DMS53 treated with DMSO at 0.1 percent for 48 hours (cell line): ENCODE measurements at regions not wholly inside any gene's neighbourhood (a gene's known extent, or its start where the extent isn't known, plus 50 kb on each side); places are given as distances from the start of the nearest gene placed in this dataset.

Source experiments
- DNase-seq: peaks from one replicate; lab custom pipeline; 2025; ENCODE audit not compliant: unreplicated experiment; lab: John Stamatoyannopoulos, UW

DNA sequence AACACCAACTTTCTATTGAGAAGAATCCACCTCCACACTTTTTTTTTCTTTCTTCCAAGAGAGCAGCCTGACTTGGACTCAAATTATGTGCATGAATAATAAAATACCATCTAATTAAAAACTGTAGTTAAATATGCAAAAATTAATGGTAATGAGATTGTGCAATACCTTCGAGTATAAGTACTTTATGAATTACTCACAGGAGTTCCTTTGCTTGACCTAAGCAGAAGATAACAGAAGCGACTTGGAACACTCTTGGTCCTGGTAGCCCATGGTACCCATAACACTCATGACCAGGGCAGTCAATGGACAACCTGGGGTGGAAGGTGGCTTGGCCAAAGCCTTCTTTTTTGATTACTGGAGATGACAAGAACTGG, 203.5 kb upstream of the IRX3 start:
- DNase-seq: no peak

DNA sequence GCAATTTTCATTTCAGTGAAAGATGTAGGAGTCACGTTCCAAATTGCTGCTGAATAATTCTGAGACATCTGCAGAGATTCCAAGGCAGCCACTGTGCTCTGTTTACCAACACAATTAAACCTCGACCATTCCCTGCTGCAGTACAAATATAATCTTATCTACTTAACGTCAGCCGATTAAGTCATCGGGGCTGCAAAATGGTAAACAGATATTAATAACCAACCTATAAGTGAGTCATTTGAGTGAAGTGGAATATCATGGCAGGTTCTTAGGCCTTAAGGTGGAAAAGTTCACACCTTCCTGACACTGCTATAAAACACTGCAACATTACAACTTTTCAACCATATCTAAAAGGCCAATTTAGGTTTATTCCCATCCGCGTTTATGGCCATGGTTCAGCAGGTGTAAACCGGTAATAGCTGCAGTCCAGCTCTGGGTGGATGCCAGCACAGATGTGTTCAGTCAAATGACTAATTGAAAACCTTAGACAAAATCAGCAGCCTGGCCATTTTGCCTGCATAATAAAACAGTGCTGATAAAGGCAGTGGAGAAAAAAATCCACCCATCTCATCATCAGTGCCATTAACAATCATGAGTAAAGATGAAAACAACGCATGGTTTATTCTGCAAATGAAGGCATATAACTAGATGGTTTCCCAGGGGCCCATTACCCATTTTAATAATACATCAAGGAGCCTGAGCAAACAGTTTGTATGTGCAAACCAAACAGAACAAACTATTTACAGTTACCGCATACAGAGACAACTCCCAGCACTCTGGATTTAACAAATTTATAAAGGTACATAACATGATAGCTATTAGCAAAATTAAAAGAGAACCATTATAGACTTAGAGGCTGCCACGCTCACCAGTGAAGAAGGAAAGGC, 202.9 kb upstream of the IRX3 start:
- no peak for DNase-seq

DNA sequence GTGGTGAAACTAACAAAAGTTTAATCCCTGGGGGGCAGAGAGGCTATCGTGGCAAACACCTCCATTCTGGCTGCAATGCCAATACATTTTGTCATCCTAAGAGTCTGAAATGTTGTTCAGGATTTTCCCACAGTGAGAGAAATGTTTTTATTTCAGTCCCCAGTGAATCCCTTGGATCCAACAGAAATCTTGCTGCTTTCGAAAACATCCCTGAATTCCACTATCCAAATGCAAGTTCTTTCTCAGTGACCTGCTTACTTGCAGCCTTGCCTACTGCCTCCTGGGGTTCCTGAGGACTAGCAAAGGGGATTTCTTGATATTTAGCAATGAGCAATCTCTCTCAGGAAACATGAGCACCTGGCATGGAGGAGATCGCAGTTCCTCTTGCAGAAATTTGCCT, 202.1 kb upstream of the IRX3 start:
- no peak for DNase-seq

DNA sequence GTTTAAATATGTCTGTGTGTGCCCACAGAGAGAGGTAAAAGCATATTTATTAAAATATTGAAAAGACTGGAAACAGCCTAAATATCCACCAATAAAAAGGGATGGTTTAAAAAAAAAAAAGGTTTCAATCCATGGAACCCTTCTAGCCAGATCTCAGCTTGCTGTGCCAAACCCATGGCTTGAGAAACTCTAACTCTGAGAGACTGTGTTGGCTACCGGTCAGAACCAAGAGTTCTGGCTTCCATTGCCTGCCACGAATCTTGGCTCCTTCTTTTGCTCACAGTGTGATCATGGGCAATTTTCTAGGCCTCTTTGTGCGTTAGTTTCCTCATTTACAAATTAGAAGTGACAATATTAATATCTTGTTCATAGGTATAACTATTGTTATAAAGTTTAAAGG, 201.3 kb upstream of the IRX3 start:
- DNase-seq: no peak

DNA sequence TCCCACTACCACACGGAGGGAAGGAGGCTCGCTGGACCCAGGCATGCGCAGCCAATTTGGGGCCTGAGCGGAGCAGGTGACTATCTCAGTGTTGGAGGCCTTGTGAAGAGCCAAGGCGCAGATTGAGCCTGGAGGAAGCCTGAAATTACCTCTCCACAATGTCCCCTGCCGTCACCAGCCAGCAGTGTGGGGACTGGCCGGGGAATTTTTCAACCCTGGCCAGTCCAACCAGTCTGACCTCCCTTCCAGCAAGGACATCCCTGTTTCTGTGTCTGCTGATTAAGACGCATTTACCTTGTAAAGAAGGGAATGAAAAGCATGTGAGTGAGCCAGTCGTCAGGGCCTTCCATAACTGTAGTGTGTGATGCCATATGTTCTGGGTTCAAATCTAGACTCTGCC, 198.1 kb upstream of the IRX3 start:
- no peak for DNase-seq

DNA sequence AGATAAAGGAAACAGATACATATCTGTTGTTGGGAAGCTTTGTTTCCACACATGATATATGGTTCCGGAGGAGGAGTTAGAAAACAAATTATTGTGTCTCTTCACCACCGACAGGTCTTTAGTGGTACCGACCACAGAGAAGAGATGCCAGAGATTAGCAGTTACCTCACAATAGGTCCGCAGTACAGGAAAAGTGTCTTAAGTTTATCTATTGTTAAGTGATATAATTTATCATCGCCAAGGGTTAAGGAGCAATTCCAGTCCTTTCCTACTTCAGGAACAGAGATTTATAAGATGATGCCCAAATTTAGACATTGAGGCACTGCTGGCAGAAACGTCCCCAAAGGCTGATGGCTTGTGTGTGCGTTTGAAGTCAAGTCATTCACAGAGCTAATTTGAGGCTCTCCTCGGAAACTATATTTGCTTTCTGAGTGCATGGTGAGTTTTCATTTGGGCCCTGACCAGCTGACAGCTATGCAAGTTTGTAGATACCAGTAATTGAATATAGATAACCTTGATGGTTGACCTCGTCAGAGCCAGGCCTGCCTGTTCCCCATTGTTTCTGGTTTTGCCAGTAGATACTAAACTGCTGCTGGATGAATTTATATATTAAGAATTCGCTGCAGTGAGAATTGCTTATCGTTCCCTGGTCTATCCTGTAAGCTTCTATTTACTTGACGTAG, 196.4 kb upstream of the IRX3 start:
- no peak for DNase-seq

DNA sequence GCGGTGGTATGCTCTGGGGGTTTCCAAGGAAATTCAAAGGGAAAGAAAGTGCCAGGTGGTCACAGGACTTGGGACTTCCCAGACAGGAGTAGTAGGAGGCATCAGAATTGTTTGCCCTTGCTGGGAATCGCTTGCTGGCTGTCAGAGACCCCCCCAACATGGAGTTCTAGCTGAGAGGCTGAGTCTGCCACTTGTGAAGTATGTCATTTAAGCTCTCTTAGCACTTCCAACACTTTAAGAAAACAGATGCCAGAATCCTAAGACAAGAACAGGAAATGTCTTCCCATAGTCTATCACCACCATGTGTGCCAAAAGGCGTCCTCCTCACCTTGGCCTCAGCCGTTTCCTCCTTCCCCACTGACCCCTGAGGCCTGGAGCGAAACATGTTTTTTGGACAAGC, 193.8 kb upstream of the IRX3 start:
- DNase-seq: no peak

DNA sequence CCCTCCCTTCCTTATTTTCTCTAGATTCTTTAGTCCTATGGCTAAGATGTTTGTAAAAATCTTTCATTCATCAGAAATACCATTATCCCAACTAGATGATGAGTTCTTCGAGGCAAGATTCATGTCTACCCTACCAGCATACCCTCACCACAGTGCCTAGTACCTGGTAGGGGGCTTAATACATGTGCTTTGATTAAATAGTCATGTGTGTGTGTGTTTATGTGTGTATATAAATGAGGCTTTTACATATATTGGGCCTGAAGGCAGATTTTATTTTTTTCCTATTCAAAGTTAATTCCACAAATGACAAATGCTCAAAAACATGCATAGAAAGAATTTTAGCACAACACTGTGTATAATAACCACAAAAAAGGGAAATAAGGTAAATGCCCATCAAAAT, 193.0 kb upstream of the IRX3 start:
- no peak for DNase-seq

DNA sequence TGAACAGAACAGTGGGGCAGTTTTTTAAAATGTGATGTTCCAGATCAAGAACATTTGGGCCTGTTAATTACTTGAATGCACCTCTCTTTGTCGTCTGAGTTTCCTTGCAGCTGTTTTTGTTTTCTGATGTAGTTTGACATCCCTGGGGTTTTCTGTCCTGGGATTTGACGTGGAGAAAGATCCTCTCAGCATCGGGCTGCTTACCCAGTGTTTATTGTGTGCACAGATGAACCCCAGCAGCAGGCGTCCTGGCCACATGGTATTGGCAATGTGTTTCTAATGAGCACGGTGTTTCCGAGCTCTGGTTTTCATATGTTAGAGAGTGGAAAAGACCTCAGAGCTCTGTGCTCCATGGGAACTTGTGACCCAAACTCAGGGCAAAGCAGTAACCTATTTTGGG, 191.1 kb upstream of the IRX3 start:
- DNase-seq: no peak

DNA sequence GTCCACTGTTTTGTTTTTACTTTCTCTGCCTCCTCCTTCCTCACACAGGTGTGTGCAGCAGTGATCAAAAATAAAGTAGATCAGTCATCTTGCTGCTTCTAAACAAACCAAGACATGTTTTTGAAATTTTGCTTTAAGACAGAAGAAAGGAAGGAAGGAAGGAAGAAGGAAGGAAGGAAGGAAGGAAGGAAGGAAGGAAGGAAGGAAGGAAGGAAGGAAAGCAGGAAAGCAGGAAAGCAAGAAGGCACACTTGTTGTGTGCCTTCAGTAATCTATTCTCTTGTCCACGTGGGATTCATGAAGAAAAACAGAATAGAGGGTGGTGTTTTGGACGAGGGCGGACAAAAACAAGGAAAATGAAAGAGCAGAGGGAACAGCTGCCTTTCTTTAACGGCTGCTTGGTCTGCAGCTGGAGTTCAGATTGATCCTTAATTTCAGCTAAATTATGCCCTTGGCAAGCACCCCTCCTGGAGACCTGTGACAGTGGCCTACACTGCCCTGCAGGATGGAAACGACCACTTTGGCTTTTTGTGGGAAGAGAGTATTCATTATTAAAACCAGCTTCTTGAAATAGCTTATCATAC, 188.5 kb upstream of the IRX3 start:
- DNase-seq: no peak

DNA sequence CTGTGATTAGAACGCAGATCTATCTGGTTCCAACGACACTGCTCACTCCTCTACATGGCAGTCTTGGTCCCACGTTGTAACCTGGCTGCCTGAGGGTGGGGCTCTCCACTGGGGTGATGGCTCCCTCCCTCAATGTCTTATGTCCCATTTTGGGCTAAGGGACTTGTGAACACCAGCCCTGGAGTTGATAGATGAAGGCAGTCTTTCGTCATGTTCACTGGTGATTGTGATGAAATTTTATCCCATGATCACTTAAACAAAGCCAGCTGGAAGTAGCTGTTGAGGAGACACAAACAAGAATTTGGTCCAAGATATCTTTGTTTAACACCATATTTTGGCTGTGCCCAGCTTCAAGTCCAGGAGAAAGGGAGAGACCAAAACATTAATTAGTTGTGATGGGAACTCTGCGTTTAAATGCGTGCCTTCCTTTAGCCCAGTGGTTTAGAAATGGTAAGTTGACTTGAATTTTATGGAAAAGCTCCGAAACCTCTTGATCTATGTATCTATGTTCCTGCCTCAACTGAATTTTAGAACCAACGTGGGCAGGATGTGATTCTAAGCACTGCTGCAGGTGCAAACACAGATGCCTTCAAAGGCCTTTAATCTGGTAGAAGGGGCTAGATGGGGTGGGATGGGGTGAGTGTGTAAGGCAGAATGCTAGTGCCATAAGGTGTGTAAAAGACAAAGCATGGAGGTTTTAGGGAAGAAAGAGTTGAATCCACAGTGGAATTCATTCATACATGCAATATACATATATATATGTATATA, 186.8 kb upstream of the IRX3 start:
- no peak for DNase-seq

DNA sequence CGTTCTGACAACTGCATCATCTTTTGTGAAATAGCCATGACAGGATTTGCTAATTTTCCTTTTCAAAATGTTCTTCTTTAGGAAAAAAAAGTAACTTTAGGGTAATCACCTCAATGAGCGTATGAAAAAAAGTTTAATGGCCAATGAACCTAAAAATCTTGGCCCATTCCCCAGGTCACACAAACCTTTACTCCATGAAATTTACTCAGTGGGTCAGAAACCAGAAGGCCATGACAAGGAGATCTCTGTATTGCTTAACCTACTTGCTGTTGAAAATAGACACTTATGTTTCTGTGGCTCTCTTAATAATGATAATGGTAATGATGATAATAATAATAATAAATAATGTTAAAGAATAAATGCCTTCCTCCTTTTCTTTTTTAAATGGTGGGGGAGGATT, 180.8 kb upstream of the IRX3 start:
- DNase-seq: no peak

DNA sequence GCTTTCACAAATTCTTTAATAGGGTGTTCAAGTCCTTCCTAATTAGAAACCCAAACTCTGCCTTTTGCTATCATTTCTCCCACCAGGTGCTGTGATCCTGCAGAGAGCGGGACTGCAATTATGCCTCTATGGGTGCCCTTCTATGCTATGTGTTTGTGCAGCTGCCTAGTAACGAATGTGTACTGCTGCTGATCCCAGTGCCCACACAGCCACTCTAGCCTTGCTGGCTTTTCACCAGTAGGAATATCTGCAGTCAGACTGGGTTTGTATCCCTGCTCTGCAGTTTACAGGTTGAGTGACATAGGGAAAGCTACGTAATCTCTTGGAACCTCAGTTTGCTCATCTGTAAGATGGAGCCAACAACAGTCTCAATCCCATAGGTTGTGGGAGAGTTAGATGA, 179.6 kb upstream of the IRX3 start:
- no peak for DNase-seq

DNA sequence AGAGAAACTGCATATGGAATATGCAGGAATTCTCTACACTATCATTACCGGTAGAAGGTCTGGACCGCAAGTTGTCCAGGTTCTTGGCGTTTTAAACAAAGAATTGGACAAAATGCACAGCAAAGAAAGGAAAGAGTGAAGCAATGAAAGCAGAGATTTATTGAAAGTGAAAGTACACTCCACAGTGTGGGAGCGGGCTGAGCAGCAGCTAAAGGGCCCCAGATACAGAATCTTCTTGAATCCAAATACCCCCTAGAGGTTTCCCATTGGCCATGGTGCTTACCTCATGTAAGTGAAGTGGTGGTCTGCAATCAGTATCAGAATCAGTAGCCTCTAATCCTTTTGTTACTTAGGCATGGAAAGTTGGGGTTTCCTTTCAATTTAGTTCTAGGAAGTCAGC, 178.5 kb upstream of the IRX3 start:
- no peak for DNase-seq

DNA sequence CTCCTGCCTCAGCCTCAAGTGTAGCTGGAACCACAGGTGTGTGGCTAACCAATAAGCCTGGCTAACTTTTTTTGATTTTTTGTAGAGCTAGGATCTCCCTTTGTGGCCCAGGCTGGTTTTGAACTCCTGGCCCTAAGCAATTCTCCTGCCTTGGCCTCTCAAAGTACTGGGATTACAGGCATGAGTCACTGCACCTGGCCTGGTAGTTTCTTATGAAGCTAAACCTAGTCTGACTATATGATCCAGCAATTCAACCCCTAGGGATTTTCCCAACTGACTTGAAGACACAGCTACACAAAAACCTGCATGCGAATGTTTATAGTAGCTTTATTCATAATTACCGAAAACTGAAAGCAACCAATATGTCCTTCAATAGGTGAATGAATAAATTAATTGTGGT, 176.2 kb upstream of the IRX3 start:
- no peak for DNase-seq

DNA sequence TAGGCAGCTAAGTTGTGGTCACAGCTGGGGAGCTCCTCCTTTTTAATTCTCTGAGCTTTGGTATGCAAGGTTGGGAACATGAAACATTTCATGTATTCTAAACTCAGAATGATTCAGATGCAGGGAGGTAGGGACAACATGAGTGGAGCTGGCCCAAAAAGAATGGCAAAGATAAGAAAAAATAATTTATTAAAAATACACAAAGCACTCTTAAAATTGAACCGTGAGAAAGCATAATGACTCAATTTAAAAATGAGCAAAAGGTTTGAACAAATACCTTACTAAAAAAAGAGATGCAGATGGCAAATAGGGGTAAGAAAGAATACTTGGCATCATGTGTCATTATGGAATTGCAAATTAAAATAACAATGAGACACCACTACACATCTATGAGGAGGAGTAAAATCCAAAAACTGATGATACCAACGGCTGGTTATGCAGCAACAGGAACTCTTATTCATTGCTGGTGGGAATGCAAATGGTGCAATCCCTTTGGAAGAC, 175.6 kb upstream of the IRX3 start:
- no peak for DNase-seq

DNA sequence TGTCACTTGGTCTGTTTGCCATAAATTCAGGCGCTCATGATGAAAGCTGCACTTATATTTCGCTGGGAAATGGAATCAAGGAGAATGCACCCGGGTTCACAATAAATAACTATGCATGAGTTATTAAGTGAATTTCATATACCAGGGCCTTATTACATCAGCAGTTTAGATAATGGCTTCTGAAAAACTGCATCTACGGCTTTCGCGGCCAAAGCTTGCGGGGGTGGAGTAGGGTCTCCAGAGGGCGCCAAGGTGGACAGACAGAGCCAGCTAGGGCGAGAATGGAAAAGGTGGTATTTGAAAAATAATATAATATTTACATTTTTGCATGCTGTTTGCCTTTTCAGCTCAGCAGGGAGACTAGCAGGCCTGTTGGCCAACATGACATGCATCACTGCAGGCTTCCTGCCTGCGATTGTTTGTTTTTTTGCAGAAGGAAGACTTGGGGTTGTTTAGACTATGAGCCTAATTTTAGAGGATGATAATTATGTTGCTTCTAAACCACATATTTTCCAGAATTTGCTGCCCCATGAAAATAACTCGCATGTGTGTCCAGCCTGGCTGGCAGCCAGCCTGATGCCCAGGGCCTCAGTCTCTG, 173.8 kb upstream of the IRX3 start:
- DNase-seq: no peak

DNA sequence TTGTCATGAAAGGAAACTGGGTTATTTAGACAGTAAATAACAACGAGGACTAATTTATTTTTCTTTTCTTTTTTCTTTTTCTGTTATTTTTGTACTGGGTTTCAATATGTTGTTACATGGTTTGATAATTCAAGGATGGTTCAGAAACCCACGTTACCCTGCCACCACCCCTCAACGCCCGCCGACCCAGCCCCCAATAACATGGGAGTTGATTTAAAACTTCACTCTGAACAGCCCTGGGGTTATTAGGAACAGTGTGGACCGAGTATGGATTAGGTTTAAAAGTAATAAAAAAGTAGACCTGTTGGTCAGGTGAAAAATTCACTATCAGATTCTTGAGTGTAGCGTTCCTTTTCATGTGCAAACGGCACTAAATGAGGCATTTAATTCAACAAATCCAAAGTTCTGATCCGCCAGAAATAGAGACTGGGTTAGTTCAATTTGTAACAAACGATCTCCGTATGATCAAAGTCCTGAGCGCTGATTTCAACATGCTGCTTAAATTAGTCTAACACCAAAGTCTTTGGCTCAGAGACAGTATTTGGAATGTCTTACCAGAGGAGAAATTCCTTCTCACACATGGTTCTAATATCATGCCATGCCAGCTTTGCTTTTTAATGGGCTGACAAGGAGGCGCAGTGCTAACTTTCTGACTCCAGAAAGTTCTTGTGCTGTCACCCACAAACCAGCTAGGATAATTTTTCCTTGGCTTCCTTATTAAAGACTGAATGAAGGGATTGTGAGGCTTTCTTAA, 173.1 kb upstream of the IRX3 start:
- no peak for DNase-seq

DNA sequence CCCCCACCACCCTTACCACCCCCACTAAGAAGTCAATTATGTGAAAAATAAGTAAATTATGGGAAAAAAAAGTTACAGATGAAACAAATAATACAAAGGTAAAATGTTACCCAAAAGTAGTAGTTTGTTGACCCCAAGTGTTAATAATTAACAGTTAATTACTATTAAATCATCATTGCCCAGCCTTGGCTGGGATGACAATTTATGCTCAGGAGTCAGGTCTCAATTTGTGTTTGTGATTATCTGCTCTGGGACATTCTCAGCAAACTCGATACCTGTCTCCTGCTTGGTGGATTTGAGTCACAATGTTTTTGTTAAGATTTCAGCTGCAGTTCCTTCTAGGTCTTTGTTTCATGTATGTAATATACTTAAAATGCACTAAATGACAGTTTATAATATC, 172.3 kb upstream of the IRX3 start:
- DNase-seq: no peak

DNA sequence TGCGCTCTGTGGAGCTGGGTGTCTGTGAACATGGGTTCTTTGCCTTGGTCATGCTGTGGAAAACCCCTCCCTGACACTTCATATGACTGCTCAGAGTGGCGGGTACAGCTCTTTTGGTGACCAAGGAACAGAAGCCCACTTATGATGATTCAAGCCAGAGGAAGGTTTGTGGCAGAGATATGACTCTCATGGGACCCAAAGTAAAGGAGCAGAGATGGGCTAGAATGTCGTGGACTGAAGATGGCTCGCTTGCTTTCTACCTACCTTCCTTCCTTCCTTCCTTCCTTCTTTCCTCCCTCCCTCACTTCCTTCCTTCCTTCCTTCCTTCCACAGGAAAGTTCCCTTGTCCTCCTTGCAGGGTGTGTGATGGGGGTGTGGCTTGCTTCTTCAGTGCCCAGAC, 169.7 kb upstream of the IRX3 start:
- no peak for DNase-seq
